KMS-11 (cell line): ENCODE measurements at regions not wholly inside any gene's neighbourhood (a gene's known extent, or its start where the extent isn't known, plus 50 kb on each side); places are given as distances from the start of the nearest gene placed in this dataset.

Source experiments
- H2AFZ ChIP-seq: fragments of 200-600 bp; sonication (generic); 2 replicates; pipeline ENCODE4 v1.6.1; 2016; ENCODE audit warnings: antibody characterized with exemption, mixed run types, low read depth
- H3K27ac ChIP-seq: fragments of 200-600 bp; sonication (generic); 2 replicates; pipeline ENCODE4 v1.6.1; 2016; ENCODE audit warnings: mild to moderate bottlenecking, mixed run types
- H3K27me3 ChIP-seq: fragments of 200-600 bp; sonication (generic); 2 replicates; pipeline ENCODE4 v1.6.1; 2017; ENCODE audit warnings: mild to moderate bottlenecking, low read depth, mixed run types, moderate library complexity; ENCODE audit not compliant: insufficient read depth
- H3K36me3 ChIP-seq: fragments of 200-600 bp; sonication (generic); 2 replicates; pipeline ENCODE4 v1.6.1; 2017; ENCODE audit warnings: mild to moderate bottlenecking, mixed run types; ENCODE audit not compliant: insufficient read depth
- H3K4me1 ChIP-seq: fragments of 200-600 bp; sonication (generic); 2 replicates; pipeline ENCODE4 v1.6.1; 2016; ENCODE audit warnings: mild to moderate bottlenecking, low read depth, mixed run types; ENCODE audit not compliant: poor library complexity, severe bottlenecking
- H3K4me2 ChIP-seq: fragments of 200-600 bp; sonication (generic); 2 replicates; pipeline ENCODE4 v1.7.0; 2016; ENCODE audit warnings: mild to moderate bottlenecking, mixed run types
- H3K4me3 ChIP-seq: fragments of 200-600 bp; sonication (generic); IDR thresholded peaks from 2 replicates; pipeline ENCODE4 v1.6.1; 2017; ENCODE audit warnings: low read depth, low read length, mixed read lengths; ENCODE audit not compliant: insufficient read depth
- H3K79me2 ChIP-seq: fragments of 200-600 bp; sonication (generic); 2 replicates; pipeline ENCODE4 v1.6.1; 2016; ENCODE audit warnings: low read depth, mixed run types; ENCODE audit not compliant: insufficient read depth
- H3K9ac ChIP-seq: fragments of 200-600 bp; sonication (generic); 2 replicates; pipeline ENCODE4 v1.6.1; 2016; ENCODE audit warnings: mild to moderate bottlenecking, mixed run types
- H4K20me1 ChIP-seq: fragments of 200-600 bp; sonication (generic); 2 replicates; pipeline ENCODE4 v1.6.1; 2016; ENCODE audit warnings: mild to moderate bottlenecking, mixed run types; ENCODE audit not compliant: insufficient read depth
- CTCF ChIP-seq: fragments of 200-600 bp; sonication (generic); conservative IDR thresholded peaks from 2 replicates; pipeline ENCODE4 v1.6.1; 2017; ENCODE audit warnings: low read depth, mild to moderate bottlenecking, antibody characterized with exemption, low read length, moderate library complexity, mixed read lengths

GRCh38 chr2:58918141-58918540 is 677.0 kb upstream of the FANCL start:
- Histone ChIP-seq H3K4me2 (no peak overlapping the region), H3K36me3 (no peaks in the 10 kb centered on the region), H4K20me1 (no peaks in the 10 kb centered on the region), H3K4me3 (no peak overlapping the region), H2AFZ (no peak overlapping the region), H3K27ac (no peak overlapping the region), H3K27me3 (no peaks in the 10 kb centered on the region), H3K9ac (no peak overlapping the region), H3K4me1 (no peaks in the 10 kb centered on the region), H3K79me2 (no peaks in the 10 kb centered on the region)
- no peak for TF ChIP-seq CTCF

GRCh38 chr2:58917596-58917995 is 676.5 kb upstream of the FANCL start:
- no peak overlapping the region for H3K4me3 ChIP-seq
- TF ChIP-seq CTCF: no peak
- H3K36me3 ChIP-seq: no peaks in the 10 kb centered on the region
- H3K27ac ChIP-seq: no peak overlapping the region
- H3K79me2 ChIP-seq: no peaks in the 10 kb centered on the region
- no peaks in the 10 kb centered on the region for H3K27me3 ChIP-seq
- H2AFZ ChIP-seq: no peak overlapping the region
- no peaks in the 10 kb centered on the region for H3K4me1 ChIP-seq
- no peaks in the 10 kb centered on the region for H4K20me1 ChIP-seq
- no peak overlapping the region for H3K4me2 ChIP-seq
- no peak overlapping the region for H3K9ac ChIP-seq

GRCh38 chr2:58916063-58916462 is 674.9 kb upstream of the FANCL start:
- Histone ChIP-seq H2AFZ (no peak overlapping the region), H3K27ac (no peak overlapping the region), H3K4me1 (no peaks in the 10 kb centered on the region), H3K4me2 (no peak overlapping the region), H3K36me3 (no peaks in the 10 kb centered on the region), H3K79me2 (no peaks in the 10 kb centered on the region), H3K27me3 (no peaks in the 10 kb centered on the region), H4K20me1 (no peaks in the 10 kb centered on the region), H3K9ac (no peak overlapping the region), H3K4me3 (no peak overlapping the region)
- TF ChIP-seq CTCF: no peak

- H4K20me1 ChIP-seq: no peaks in the 10 kb centered on the region
- no peaks in the 10 kb centered on the region for H3K4me1 ChIP-seq
- no peaks in the 10 kb centered on the region for H3K79me2 ChIP-seq
- TF ChIP-seq CTCF: no peak
- H2AFZ ChIP-seq: no peak overlapping the region
- no peak overlapping the region for H3K4me3 ChIP-seq
- no peak overlapping the region for H3K27ac ChIP-seq
- no peak overlapping the region for H3K9ac ChIP-seq
- H3K4me2 ChIP-seq: no peak overlapping the region
- no peaks in the 10 kb centered on the region for H3K36me3 ChIP-seq
- no peaks in the 10 kb centered on the region for H3K27me3 ChIP-seq
Measured at GRCh38 chr2:58914733-58915505, 673.8 kb upstream of the FANCL start.
